ENCODE measurements at regions not wholly inside any gene's neighbourhood (a gene's known extent, or its start where the extent isn't known, plus 50 kb on each side); places are given as distances from the start of the nearest gene placed in this dataset.

DNA sequence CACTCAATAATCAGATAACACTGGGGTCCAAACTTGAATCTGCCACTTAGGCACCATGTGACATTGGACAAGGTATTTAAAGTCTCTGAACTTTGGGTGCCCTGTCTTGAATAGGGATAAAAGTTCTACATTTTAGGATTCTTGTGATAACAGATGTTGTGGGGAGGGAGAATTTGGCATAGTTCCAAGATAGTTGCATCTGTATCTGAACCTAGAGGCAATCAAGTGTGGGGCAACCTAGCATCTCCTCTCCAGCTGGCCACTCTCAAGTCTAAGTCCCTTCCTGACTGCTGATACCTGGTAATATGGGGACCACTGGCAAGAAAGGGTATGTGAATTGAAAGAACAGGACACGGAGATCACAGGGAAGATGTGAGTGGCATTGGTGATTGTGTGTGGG is 256.1 kb downstream of the FOXO1 start:
- TF ChIP-seq, protein P1, sequence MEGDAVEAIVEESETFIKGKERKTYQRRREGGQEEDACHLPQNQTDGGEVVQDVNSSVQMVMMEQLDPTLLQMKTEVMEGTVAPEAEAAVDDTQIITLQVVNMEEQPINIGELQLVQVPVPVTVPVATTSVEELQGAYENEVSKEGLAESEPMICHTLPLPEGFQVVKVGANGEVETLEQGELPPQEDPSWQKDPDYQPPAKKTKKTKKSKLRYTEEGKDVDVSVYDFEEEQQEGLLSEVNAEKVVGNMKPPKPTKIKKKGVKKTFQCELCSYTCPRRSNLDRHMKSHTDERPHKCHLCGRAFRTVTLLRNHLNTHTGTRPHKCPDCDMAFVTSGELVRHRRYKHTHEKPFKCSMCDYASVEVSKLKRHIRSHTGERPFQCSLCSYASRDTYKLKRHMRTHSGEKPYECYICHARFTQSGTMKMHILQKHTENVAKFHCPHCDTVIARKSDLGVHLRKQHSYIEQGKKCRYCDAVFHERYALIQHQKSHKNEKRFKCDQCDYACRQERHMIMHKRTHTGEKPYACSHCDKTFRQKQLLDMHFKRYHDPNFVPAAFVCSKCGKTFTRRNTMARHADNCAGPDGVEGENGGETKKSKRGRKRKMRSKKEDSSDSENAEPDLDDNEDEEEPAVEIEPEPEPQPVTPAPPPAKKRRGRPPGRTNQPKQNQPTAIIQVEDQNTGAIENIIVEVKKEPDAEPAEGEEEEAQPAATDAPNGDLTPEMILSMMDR (IDR thresholded peaks at IDR 0.05; ENCODE audit: low read depth, low read length): no peak
- DNase-seq (ENCODE audit: extremely low read depth, low read depth): no peak

DNA sequence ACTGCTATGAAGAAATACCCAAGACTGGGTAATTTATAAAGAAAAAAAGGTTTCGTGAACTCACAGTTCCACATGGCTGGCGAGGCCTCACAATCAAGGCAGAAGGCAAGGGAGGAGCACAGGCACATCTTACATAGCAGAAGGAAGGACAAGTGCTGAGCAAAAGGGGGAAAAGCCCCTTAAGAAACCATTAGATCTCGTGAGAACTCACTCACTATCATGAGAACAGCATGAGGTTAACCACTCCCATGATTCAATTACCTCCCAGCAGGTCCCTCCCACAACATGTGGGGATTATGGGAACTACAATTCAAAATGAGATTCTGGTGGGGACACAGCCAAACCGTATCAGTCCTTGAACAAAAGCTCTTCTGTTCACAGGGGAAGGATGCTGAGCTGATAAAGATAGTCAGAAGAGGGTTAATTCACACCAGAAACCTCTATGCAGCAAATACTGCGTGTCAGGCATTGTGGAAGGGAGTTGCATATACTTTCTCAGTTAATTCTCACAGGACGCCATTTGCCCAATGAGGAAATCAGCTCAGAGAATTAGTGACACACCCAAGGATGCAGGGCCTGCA is 246.2 kb downstream of the FOXO1 start:
- no peak for DNase-seq (ENCODE audit: extremely low read depth, low read depth)
- TF ChIP-seq, protein P1 (IDR thresholded peaks at IDR 0.05; ENCODE audit: low read depth, low read length): no peak

DNA sequence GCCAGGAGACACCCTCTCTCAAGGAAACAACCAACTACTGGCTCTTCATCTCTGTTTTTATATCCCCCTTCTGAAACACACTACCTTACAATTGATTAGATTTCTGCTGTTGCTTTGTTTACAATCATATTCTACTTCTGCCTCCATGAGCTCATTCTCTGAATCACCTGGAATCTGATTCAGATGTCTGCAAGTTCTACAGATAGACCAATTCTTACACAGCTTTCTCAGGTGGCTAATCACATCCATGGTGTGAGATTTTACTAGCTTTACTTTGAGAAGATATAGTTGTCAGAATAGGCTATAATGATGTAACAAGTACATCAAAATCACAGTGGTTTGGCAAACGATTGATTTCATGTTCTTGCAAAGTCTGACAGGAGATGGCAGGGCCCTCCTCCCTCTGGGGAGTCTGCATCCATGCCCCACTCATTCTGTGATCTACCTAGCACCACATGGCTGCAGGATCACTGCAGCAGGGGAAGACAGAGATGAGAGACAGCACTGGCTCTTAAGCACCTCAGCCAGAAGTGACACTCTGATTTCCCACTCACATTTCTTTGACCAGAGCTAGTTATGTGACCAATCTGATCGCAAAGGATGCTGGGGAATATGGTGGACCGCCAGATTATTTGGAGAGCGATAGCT is 243.7 kb downstream of the FOXO1 start:
- no peak for DNase-seq (ENCODE audit: extremely low read depth, low read depth)
- TF ChIP-seq, protein P1 (IDR thresholded peaks at IDR 0.05; ENCODE audit: low read depth, low read length): no peak

DNA sequence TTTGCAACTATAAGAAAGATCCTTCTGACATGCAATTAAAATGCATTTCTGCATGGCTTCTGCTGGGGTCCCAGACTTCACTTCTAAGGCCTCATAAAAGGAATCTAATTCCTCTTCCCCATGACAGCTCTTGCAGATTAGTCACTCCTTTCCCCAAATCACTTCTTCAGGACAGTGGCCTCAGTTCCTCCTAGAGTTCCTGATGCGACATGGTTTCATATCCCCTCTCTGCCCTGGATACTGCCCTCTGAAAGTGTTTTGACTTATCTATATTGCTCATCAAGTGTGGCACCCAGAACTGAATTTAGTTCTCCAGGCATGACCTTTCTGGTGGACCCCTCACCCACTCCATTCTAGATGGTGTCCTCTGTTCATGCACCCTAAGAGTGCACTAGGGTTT is 238.1 kb downstream of the FOXO1 start:
- TF ChIP-seq, protein P1 (IDR thresholded peaks at IDR 0.05; ENCODE audit: low read depth, low read length): no peak
- no peak for DNase-seq (ENCODE audit: extremely low read depth, low read depth)

DNA sequence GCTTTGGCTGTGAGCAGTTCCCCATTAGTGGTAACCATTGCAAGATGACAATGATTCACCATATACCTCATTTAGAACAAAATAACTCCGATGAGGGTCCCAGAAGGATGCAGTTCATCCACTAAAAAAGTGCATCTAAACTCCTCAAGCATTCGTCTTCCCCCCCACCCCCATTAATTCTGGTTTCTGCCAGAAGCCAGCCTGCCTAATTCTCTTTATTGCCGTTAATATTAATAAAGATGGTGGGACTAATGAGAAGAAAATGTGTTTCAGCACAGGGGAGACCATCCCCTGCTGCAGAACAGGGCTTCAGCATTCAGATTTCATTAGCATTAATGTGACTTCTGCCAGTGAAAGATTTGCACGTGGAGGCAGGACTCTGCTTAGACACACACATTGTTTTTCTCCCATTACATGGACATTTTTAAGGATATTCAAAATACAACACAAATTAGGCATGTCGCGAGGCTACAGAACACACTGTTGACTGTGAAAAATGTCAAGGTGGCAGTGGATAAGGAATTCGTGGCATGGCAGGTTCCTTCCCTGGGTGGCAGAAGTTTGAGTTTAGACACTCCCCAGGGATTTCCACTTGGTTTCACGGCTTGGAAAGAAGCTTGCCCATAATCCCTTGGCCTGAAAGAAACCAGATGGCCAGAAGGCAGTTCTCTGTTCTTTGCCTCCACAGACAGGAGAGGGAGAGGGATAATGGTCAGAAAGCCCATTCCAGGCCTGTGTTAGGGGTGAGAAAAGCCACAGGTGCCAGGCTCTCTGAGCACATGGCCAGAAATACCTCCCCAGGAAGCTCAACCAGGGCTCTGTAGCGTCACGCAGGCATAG is 236.5 kb downstream of the FOXO1 start:
- TF ChIP-seq, protein P1 (IDR thresholded peaks at IDR 0.05; ENCODE audit: low read depth, low read length): no peak
- DNase-seq (ENCODE audit: extremely low read depth, low read depth): no peak

DNA sequence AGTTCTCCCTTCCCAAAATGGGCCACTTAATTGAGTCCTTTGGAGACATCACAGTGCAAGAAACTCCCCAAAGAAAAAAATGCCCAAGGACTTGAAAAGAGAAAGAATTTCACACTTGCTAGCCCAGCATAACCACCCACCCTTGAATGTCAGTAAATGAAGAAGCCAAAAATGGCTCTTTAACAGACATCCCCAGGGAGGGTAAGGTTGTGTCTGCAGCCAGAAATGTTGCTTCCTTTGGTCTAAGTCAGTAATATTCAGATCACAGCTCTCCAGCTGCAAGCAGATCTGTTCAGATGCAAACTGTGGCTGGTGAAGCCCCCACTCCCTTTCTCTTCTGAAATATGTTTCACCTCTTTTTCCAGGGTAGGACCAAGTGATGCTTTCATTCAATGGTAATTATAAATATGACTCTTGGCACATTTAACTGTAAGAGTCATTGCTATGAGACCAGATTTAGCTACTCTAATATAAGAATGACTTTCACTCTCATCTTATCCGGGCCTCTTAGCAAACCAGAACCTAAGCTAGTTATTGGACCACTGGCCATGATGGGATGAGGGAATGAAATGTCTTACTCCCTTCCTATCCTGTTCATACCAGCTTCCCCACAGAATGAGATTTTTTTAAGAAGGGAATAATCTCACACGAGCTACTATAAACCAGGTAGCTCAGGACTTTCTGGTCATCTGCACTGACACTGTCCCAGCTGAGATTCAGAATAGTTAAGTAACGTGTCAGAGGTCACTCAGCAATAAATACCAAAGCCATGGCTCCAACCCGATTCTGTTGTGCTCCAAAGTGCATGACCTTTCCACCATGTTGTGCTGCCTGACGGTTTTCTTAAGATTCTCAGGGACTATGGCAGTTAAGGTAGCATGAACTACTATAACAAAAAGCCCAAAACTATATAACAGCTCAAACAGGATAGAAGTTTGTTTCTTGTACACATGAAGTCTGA is 234.1 kb downstream of the FOXO1 start:
- TF ChIP-seq, protein P1 (IDR thresholded peaks at IDR 0.05; ENCODE audit: low read depth, low read length): no peak
- DNase-seq (ENCODE audit: extremely low read depth, low read depth): no peak
